ENCODE measurements at regions not wholly inside any gene's neighbourhood (a gene's known extent, or its start where the extent isn't known, plus 50 kb on each side); places are given as distances from the start of the nearest gene placed in this dataset.

DNA sequence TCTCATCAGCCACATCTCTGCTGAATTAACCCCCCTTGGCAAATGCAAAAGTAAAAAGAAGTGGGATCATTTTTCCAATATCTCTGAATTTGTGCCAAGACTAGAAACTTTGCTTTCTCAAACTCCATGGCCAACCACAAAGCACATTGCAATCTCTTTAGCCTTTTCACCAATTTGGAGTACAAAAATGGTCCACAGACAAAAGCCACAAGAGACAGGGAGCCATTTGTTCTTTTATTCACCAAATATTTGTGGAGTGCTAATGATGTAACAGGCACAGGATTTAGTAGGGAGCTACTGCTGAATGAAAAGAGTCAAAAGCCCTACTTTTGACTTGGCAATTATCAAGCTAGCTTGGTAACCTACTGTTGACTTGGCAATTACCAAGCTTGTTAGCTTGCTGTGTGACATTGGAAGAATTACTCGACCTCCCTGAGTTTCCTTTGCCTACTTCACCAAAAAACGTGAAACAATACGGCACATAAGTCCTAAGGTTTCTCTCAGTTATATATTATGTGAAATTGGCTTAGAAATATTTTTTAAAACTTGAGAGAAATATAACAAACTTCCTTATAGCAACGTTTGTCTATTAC lies 97.1 kb upstream of the KLF3 start:
- H3K79me2 ChIP-seq (ENCODE audit: insufficient read depth, low read length): no peaks in the 10 kb centered on the region
- no peaks in the 10 kb centered on the region for H4K20me1 ChIP-seq (ENCODE audit: low read depth, low read length)
- no peak overlapping the region for H3K4me3 ChIP-seq (ENCODE audit: insufficient read depth, low read length, poor library complexity, severe bottlenecking)
- TF ChIP-seq EZH2phosphoT487 (conservative IDR thresholded peaks at IDR 0.05; ENCODE audit: low read length): no peak
- TF ChIP-seq CTCF (IDR thresholded peaks at IDR 0.05; ENCODE audit: insufficient read depth, low read length, poor library complexity, severe bottlenecking): no peak
- H3K36me3 ChIP-seq (ENCODE audit: low read length): no peaks in the 10 kb centered on the region
- H3K9me2 ChIP-seq (replicated peaks; ENCODE audit: insufficient read depth, low read length): no peaks in the 10 kb centered on the region; the same call in 1 of the 2 replicates
- H3K27me3 ChIP-seq (ENCODE audit: low read length): no peaks in the 10 kb centered on the region; the same call in 1 of the 2 replicates
- H3K27ac ChIP-seq (ENCODE audit: low read depth, low read length): no peak overlapping the region
- no peak overlapping the region for H2AFZ ChIP-seq (ENCODE audit: low read depth, low read length, severe bottlenecking)
- H3K9me3 ChIP-seq (ENCODE audit: insufficient read depth, low read length): no peaks in the 10 kb centered on the region
- H3F3A ChIP-seq (ENCODE audit: insufficient read depth): no peaks in the 10 kb centered on the region
- H3K9ac ChIP-seq (ENCODE audit: low read length): no peak overlapping the region
- H3K4me2 ChIP-seq (ENCODE audit: low read depth, low read length, poor library complexity, severe bottlenecking): no peak overlapping the region

- H3K27ac ChIP-seq (ENCODE audit: low read depth, low read length): no peak overlapping the region
- no peaks in the 10 kb centered on the region for H3F3A ChIP-seq (ENCODE audit: insufficient read depth)
- H3K9me2 ChIP-seq (replicated peaks; ENCODE audit: insufficient read depth, low read length): no peaks in the 10 kb centered on the region; the same call in 1 of the 2 replicates
- no peaks in the 10 kb centered on the region for H3K9me3 ChIP-seq (ENCODE audit: insufficient read depth, low read length)
- no peaks in the 10 kb centered on the region for H4K20me1 ChIP-seq (ENCODE audit: low read depth, low read length)
- no peak overlapping the region for H2AFZ ChIP-seq (ENCODE audit: low read depth, low read length, severe bottlenecking)
- TF ChIP-seq CTCF (IDR thresholded peaks at IDR 0.05; ENCODE audit: insufficient read depth, low read length, poor library complexity, severe bottlenecking) (no peak), EZH2phosphoT487 (conservative IDR thresholded peaks at IDR 0.05; ENCODE audit: low read length) (no peak)
- H3K4me3 ChIP-seq (ENCODE audit: insufficient read depth, low read length, poor library complexity, severe bottlenecking): no peak overlapping the region
- H3K4me2 ChIP-seq (ENCODE audit: low read depth, low read length, poor library complexity, severe bottlenecking): no peak overlapping the region
- no peaks in the 10 kb centered on the region for H3K36me3 ChIP-seq (ENCODE audit: low read length)
- no peak overlapping the region for H3K9ac ChIP-seq (ENCODE audit: low read length)
- no peaks in the 10 kb centered on the region; the same call in 1 of the 2 replicates for H3K27me3 ChIP-seq (ENCODE audit: low read length)
- no peaks in the 10 kb centered on the region for H3K79me2 ChIP-seq (ENCODE audit: insufficient read depth, low read length)
Observed at GRCh38 chr4:38567457-38567856, 96.5 kb upstream of the KLF3 start.

GRCh38 chr4:38568768-38569167 lies 95.2 kb upstream of the KLF3 start:
- TF ChIP-seq CTCF (IDR thresholded peaks at IDR 0.05; ENCODE audit: insufficient read depth, low read length, poor library complexity, severe bottlenecking): no peak
- TF ChIP-seq EZH2phosphoT487 (conservative IDR thresholded peaks at IDR 0.05; ENCODE audit: low read length): no peak
- no peaks in the 10 kb centered on the region; the same call in 1 of the 2 replicates for H3K27me3 ChIP-seq (ENCODE audit: low read length)
- no peaks in the 10 kb centered on the region for H3K79me2 ChIP-seq (ENCODE audit: insufficient read depth, low read length)
- no peak overlapping the region for H3K4me3 ChIP-seq (ENCODE audit: insufficient read depth, low read length, poor library complexity, severe bottlenecking)
- no peak overlapping the region for H3K4me2 ChIP-seq (ENCODE audit: low read depth, low read length, poor library complexity, severe bottlenecking)
- H3K36me3 ChIP-seq (ENCODE audit: low read length): no peaks in the 10 kb centered on the region
- no peak overlapping the region for H2AFZ ChIP-seq (ENCODE audit: low read depth, low read length, severe bottlenecking)
- H4K20me1 ChIP-seq (ENCODE audit: low read depth, low read length): no peaks in the 10 kb centered on the region
- H3K27ac ChIP-seq (ENCODE audit: low read depth, low read length): no peak overlapping the region
- no peaks in the 10 kb centered on the region for H3F3A ChIP-seq (ENCODE audit: insufficient read depth)
- H3K9me3 ChIP-seq (ENCODE audit: insufficient read depth, low read length): no peaks in the 10 kb centered on the region
- H3K9me2 ChIP-seq (replicated peaks; ENCODE audit: insufficient read depth, low read length): no peaks in the 10 kb centered on the region; the same call in 1 of the 2 replicates
- H3K9ac ChIP-seq (ENCODE audit: low read length): no peak overlapping the region

Measured in SU-DHL-6 (cell line).